HG02798 (cell line): ENCODE measurements at regions not wholly inside any gene's neighbourhood (a gene's known extent, or its start where the extent isn't known, plus 50 kb on each side); places are given as distances from the start of the nearest gene placed in this dataset.
"Not testable (repeated sequence)": the region's sequence is repeated elsewhere in the genome, so short reads cannot be mapped to it uniquely, and the experiment has no call there.

ENCODE experiments used
- ATAC-seq: cut with Tn5 transposase; IDR thresholded peaks from one replicate; pipeline ENCODE4 v1.9.1; 2021; ENCODE audit warnings: mild to moderate bottlenecking; ENCODE audit not compliant: unreplicated experiment, poor library complexity

GRCh38 chr11:116329354-116330090 is 443.3 kb downstream of the BUD13 start:
- no peak for ATAC-seq

- no peak for ATAC-seq
Measured at GRCh38 chr11:116328851-116329250, 443.9 kb downstream of the BUD13 start.

DNA sequence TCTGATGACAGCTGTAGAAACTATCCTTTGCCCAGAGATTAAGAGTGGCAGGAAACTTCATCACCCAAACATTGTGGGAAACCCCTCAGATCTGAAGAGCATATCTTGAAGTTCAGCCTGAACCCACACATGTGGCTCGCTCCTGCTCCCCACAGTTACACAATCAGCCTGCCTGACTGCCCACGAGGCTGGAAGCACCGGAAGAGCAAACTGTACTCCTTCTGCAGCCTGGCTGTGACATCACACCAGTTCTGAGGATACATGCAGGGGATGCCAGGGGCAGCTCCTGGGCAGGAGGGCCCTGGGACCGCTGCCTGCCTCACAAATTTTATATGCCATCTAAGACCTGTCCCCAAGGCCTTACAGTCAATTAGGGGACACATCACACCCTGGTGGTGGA is 444.4 kb downstream of the BUD13 start:
- no peak for ATAC-seq

- ATAC-seq = no peak
Measured at GRCh38 chr11:116326146-116326545, 446.6 kb downstream of the BUD13 start.

GRCh38 chr11:116325247-116325646 is 447.5 kb downstream of the BUD13 start:
- no peak for ATAC-seq

DNA sequence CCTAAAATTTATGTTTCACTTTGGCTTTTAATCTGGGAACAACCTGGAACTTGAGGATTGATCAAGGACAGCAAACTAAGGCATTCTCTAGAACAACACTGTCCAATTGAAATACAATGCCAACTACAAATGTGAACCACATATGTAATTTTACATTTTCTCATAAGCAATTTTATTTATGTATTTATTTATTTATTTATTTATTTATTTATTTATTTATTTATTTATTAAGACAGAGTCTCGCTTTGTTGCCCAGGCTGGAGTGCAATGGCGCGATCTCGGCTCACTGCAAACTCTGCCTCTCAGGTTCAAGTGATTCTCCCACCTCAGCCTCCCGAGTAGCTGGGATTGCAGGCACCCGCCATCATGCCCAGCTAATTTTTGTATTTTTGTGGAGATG is 448.7 kb downstream of the BUD13 start:
- ATAC-seq = not testable (repeated sequence)

- no peak for ATAC-seq
Measured at GRCh38 chr11:116317212-116317611, 455.6 kb downstream of the BUD13 start.

GRCh38 chr11:116314006-116314405 is 458.8 kb downstream of the BUD13 start:
- no peak for ATAC-seq

DNA sequence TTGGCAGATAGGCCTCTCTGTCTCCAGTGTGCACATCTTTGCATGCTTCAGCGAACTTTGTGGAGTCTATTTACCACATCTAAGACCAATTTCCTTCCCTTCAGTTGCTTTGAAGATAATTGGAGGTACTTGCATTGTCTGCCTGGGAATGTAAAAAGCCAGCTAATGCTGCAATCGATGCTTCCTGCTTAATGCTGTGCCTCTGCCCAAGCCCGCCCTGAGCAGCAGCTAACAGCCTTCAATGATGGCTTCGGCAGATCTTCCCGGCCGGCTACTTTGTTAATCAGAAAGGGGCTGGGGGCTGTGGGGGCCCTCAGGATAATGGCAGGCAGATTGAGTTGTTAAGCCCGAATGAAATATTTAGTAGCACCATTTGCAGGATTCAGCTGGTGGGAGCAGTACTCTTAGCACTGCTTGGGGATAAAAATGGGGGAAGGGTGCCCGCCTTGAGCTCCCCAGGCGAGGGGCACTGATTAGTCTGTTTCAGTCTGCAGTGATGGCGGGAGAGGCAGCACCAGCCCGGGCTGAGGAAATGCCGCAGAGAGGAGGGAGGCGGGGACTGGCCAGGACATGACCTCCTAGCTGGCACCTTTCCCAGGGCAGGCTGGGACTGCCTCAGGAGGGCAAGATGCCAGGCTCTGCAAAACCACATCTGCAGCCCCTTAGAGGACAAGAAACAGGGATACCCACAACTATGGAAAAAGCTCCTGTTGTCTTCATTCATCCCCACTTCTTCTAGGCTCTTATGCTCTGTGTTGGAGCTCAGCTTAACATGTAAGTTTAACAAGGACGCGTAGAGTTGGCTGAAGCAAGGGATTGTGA is 460.0 kb downstream of the BUD13 start:
- no peak for ATAC-seq

GRCh38 chr11:116311206-116311605 is 461.6 kb downstream of the BUD13 start:
- ATAC-seq = no peak

DNA sequence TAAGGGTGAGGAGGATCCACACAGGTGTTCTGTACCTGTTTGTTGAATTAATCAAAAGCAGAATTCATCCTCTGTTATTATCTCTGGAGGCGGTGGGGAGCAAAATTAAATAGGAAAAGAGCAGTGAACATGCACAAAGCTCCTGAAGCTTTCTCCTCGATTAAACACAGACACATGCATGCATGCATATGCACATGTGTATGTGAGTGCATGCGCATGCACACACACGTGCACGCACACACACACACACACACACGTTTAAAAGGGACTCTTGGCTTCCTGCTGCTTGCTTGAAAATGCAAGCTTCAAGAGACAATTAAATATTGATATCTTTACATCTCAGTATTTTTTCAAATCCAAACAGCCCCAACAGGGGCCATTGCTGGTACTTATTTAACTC is 462.1 kb downstream of the BUD13 start:
- no peak for ATAC-seq

DNA sequence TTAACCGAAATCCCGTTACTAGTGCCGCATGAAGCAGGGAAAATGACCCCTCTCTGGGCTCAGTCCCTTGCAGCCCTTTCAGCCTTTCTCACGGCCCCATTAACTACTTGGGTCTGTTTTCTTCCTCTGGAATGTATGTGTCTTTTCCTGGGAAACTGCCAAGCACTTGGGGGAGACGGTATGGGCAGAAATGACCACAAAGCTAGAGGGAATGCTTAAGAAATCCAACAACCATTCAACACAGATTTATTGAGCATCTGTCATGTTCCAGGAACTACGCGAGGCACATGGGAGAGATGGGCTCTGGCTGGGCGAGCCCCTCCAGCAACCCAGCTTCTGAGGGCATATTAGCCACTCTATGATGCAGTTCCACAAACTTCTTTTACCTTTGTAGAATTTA is 462.6 kb downstream of the BUD13 start:
- ATAC-seq = no peak

DNA sequence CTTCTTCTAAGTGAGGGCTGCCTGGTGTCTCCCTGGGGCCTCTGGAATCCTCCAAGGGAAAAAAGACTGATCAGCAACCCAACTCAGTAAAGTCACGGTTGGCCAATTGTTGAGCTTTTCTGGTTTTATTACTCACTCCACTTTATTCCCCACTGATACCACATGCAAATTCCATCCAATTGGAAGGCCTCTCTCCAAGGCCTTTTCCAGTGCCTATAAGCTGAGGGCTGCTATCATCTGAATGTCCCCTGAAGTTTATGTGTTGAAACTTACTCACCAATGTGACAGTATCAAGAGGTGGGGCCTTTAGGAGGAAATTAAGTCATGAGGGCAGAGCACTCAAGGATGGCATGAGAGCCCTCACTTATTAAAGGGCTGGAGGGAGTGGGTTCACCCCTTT is 463.3 kb downstream of the BUD13 start:
- ATAC-seq = no peak

DNA sequence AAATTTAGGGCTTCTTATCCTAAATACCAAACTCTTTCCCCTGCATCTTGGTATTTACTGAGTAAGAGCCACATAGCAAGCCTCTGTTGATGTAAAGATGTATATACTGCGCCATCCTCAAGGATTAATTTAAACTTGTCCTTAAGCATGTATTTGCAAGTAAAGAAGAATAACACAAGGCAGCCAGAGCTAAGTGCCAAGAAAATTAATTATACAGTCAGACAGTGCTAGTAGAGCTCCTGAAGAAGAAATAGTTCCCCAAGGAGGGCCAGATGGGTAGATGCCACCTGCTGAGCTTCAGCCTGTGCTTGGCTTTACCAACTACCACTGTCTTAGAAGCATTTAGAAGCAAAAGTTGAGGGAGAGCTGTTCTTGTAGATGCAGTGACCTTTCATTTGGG is 470.0 kb downstream of the BUD13 start:
- ATAC-seq = no peak

- ATAC-seq = no peak
Measured at GRCh38 chr11:116301141-116301540, 471.6 kb downstream of the BUD13 start.

DNA sequence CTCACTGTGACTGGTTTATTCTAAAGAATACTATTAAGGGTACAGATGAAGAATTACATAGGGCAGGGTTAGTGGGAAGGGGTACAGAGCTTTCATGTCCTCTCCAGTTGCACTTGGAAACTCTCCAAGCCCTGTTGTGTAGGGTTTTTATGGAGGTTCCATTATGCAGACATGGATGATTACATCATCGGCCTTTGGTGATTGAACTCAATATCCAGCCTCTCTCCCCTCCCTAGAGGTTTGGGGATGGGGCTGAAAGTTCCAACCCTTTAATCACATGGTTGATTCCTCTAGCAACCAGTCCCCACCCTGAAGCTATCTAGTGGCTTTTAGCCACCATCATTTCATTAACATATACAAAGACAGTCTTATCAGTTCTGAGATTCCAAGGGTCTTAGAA is 472.6 kb downstream of the BUD13 start:
- ATAC-seq = no peak

DNA sequence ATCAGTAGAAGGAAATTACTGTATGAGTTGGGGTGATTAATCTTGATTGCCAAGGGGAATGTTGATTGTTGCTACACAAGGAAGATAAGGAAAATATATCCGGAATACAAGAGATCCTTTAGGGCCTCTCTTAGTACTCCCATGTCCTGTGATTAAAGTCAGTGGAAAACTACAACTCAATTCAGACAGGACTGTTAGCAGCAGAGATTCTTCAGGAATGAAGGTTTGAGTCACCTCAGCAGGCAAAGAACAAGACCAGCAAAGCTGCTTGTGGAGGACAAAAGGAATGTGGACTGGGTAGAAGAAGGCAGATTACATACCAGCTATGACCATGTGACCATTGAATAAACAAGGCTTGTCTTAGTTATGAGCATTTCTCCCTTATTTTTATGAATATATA is 478.2 kb downstream of the BUD13 start:
- no peak for ATAC-seq

- ATAC-seq = no peak
Measured at GRCh38 chr11:116287866-116288265, 484.9 kb downstream of the BUD13 start.

DNA sequence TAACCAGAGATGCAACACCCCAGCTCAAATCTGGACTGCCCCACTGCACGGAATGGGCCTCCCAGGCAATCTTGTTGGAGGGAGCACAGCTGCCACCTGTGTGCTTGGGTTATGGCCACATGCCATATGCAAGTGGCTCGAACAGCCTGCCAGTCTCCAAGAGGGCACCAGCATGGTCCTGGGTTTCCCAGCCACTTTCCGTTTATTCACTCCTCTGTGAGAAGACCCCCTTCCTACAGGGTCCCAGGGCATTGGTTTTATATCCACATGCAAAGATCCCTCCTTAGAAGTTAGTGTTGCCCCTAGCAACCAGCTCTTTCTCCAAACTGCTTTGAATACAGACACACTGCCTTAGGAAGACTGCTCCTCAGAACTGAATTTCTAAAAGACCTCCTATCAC is 487.8 kb downstream of the BUD13 start:
- no peak for ATAC-seq

DNA sequence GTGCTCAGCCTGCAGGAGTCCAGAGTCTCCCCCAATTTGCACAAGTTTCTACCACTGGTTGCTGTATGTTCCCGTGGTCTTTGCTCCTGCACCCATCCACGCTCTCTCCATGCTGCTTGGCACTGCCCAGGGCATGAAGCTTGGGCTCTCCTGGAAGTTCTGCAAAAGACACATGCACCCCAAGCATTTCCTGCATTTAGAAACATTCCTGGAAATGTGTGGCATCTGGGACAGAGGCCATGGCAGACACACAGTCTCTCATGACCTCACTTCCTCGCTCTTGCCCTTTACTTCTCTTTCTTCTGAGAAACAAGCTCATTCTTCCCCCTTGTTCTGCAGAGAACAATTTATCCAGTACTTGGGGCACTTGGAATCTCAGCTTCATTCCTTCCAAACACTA is 489.5 kb downstream of the BUD13 start:
- no peak for ATAC-seq

GRCh38 chr11:116282481-116282880 is 490.3 kb downstream of the BUD13 start:
- ATAC-seq = no peak
